H9 (cell line): ENCODE measurements at regions not wholly inside any gene's neighbourhood (a gene's known extent, or its start where the extent isn't known, plus 50 kb on each side); places are given as distances from the start of the nearest gene placed in this dataset.

ENCODE experiments used
- DNase-seq: peaks from one replicate; pipeline ENCODE4 v3.0.0-alpha.2; 2017
- H2AFZ ChIP-seq: one replicate; pipeline ENCODE4 v1.6.1; 2013; ENCODE audit warnings: mild to moderate bottlenecking, low read length, control low read depth, moderate library complexity
- H2AK5ac ChIP-seq: 2 replicates; pipeline ENCODE4 v1.6.1; 2013; ENCODE audit warnings: low read length, control low read depth, mixed read lengths; ENCODE audit not compliant: insufficient read length
- H2BK120ac ChIP-seq: one replicate; pipeline ENCODE4 v1.6.1; 2013; ENCODE audit warnings: low read depth, mild to moderate bottlenecking, low read length, control low read depth, inconsistent platforms; ENCODE audit not compliant: poor library complexity, severe bottlenecking
- H2BK12ac ChIP-seq: 2 replicates; pipeline ENCODE4 v1.6.1; 2013; ENCODE audit warnings: low read length, control low read depth, mixed read lengths, low read depth; ENCODE audit not compliant: insufficient read length
- H2BK15ac ChIP-seq: 2 replicates; pipeline ENCODE4 v1.6.1; 2013; ENCODE audit warnings: low read depth, low read length, control low read depth
- H2BK20ac ChIP-seq: one replicate; pipeline ENCODE4 v1.6.1; 2013; ENCODE audit warnings: low read depth, mild to moderate bottlenecking, low read length, control low read depth, inconsistent platforms; ENCODE audit not compliant: poor library complexity, severe bottlenecking
- H2BK5ac ChIP-seq: 2 replicates; pipeline ENCODE4 v1.6.1; 2013; ENCODE audit warnings: low read length, control low read depth, mixed read lengths; ENCODE audit not compliant: insufficient read length
- H3K14ac ChIP-seq: 2 replicates; pipeline ENCODE4 v1.6.1; 2013; ENCODE audit warnings: low read length, control low read depth; ENCODE audit not compliant: insufficient read depth
- H3K18ac ChIP-seq: 2 replicates; pipeline ENCODE4 v1.6.1; 2013; ENCODE audit warnings: low read depth, mild to moderate bottlenecking, mixed read lengths, low read length, control low read depth; ENCODE audit not compliant: insufficient read length
- H3K23ac ChIP-seq: 2 replicates; pipeline ENCODE4 v1.6.1; 2013; ENCODE audit warnings: low read length, control low read depth, mixed read lengths, low read depth; ENCODE audit not compliant: insufficient read length
- H3K23me2 ChIP-seq: 2 replicates; pipeline ENCODE4 v1.6.1; 2013; ENCODE audit warnings: low read depth, mild to moderate bottlenecking, mixed read lengths, low read length, control low read depth; ENCODE audit not compliant: insufficient read length, poor library complexity, severe bottlenecking
- H3K27ac ChIP-seq: 2 replicates; pipeline ENCODE4 v1.5.1; 2013; ENCODE audit warnings: low read length, control low read depth, mixed read lengths, low read depth; ENCODE audit not compliant: insufficient read length
- H3K27me3 ChIP-seq: 2 replicates; pipeline ENCODE4 v1.6.1; 2013; ENCODE audit warnings: low read length, control low read depth, inconsistent platforms; ENCODE audit not compliant: insufficient read depth
- H3K4ac ChIP-seq: 2 replicates; pipeline ENCODE4 v1.6.1; 2013; ENCODE audit warnings: low read depth, mild to moderate bottlenecking, control low read depth, inconsistent platforms, low read length, moderate library complexity
- H3K4me1 ChIP-seq: 2 replicates; pipeline ENCODE4 v1.6.1; 2013; ENCODE audit warnings: low read length, control low read depth, inconsistent platforms; ENCODE audit not compliant: insufficient read depth
- H3K4me2 ChIP-seq: 2 replicates; pipeline ENCODE4 v1.6.1; 2013; ENCODE audit warnings: low read length, control low read depth, mixed read lengths; ENCODE audit not compliant: insufficient read length, insufficient read depth
- H3K56ac ChIP-seq: 2 replicates; pipeline ENCODE4 v1.6.1; 2013; ENCODE audit warnings: low read depth, mild to moderate bottlenecking, mixed read lengths, low read length, control low read depth; ENCODE audit not compliant: insufficient read length
- H3K79me1 ChIP-seq: 2 replicates; pipeline ENCODE4 v1.6.1; 2013; ENCODE audit warnings: low read depth, mild to moderate bottlenecking, moderate library complexity, low read length, control low read depth, inconsistent platforms; ENCODE audit not compliant: insufficient read depth, poor library complexity, severe bottlenecking
- H3K79me2 ChIP-seq: 2 replicates; pipeline ENCODE4 v1.6.1; 2013; ENCODE audit warnings: low read length, control low read depth, inconsistent platforms; ENCODE audit not compliant: insufficient read depth
- H3K9ac ChIP-seq: 2 replicates; pipeline ENCODE4 v1.6.1; 2013; ENCODE audit warnings: low read length, control low read depth, mixed read lengths; ENCODE audit not compliant: insufficient read length; ENCODE audit errors: extremely low read depth
- H3K9me3 ChIP-seq: one replicate; pipeline ENCODE4 v1.6.1; 2013; ENCODE audit warnings: low read depth, low read length, inconsistent platforms; ENCODE audit not compliant: control insufficient read depth
- H3T11ph ChIP-seq: one replicate; pipeline ENCODE4 v1.6.1; 2013; ENCODE audit warnings: mild to moderate bottlenecking, low read length, control low read depth, inconsistent platforms
- H4K20me1 ChIP-seq: one replicate; pipeline ENCODE4 v1.6.1; 2013; ENCODE audit not compliant: control insufficient read depth, insufficient read length, insufficient read depth
- H4K5ac ChIP-seq: 2 replicates; pipeline ENCODE4 v1.6.1; 2013; ENCODE audit warnings: low read depth, mild to moderate bottlenecking, mixed read lengths, low read length, control low read depth; ENCODE audit not compliant: insufficient read length
- H4K8ac ChIP-seq: replicated peaks from 2 replicates; pipeline ENCODE4 v1.6.1; 2013; ENCODE audit warnings: low read length, control low read depth, mixed read lengths, low read depth; ENCODE audit not compliant: insufficient read length
- H4K91ac ChIP-seq: 2 replicates; pipeline ENCODE4 v1.6.1; 2013; ENCODE audit warnings: low read depth, mild to moderate bottlenecking, moderate library complexity, mixed read lengths, low read length, control low read depth; ENCODE audit not compliant: insufficient read length
- H3K27ac Mint-ChIP-seq, 3 experiments: 2 replicates in 2 of 3; 3 replicates in 1 of 3; pipeline ENCODE4 v1.8.0; 2020 to 2021; ENCODE audit warnings: mixed read lengths in 3 of 3, mild to moderate bottlenecking in 1 of 3, moderate library complexity in 1 of 3
- H3K27me3 Mint-ChIP-seq: 2 replicates; pipeline ENCODE4 v1.8.0; 2021; ENCODE audit warnings: low read depth, mild to moderate bottlenecking, moderate library complexity, mixed read lengths
- H3K36me3 Mint-ChIP-seq, 3 experiments: 2 replicates in 2 of 3; 3 replicates in 1 of 3; pipeline ENCODE4 v1.8.0; 2020 to 2021; ENCODE audit warnings: low read depth in 3 of 3, mixed read lengths in 3 of 3; ENCODE audit not compliant: insufficient read depth in 1 of 3
- H3K4me1 Mint-ChIP-seq, 2 experiments: 2 replicates each; pipeline ENCODE4 v1.8.0; 2020; ENCODE audit warnings: mixed read lengths in 2 of 2
- H3K4me3 Mint-ChIP-seq, 2 experiments: 2 replicates in 1 of 2; 3 replicates in 1 of 2; pipeline ENCODE4 v1.8.0; 2020 to 2021; ENCODE audit warnings: mild to moderate bottlenecking in 2 of 2, mixed read lengths in 2 of 2, moderate library complexity in 1 of 2
- H3K9me3 Mint-ChIP-seq, 2 experiments: 2 replicates in 1 of 2; 3 replicates in 1 of 2; pipeline ENCODE4 v1.8.0; 2020; ENCODE audit warnings: mild to moderate bottlenecking in 2 of 2, mixed read lengths in 2 of 2, moderate library complexity in 1 of 2
- WGBS: extraction: QIAGEN DNeasy Blood & Tissue Kit; methylation state at CpG from one replicate; pipeline ENCODE4 v1.1.7; 2013; ENCODE audit warnings: missing lambda C conversion rate, low lambda C conversion rate, mixed read lengths; ENCODE audit not compliant: insufficient read length; ENCODE audit errors: extremely low coverage; 5-methylcytosine and 5-hydroxymethylcytosine counted together
- TF ChIP-seq, protein P1 (sequence below): fragments of 200-600 bp; sonication (generic); conservative IDR thresholded peaks from 3 replicates; pipeline ENCODE4 v1.8.0; 2021; ENCODE audit warnings: antibody characterized with exemption, mild to moderate bottlenecking

DNA sequence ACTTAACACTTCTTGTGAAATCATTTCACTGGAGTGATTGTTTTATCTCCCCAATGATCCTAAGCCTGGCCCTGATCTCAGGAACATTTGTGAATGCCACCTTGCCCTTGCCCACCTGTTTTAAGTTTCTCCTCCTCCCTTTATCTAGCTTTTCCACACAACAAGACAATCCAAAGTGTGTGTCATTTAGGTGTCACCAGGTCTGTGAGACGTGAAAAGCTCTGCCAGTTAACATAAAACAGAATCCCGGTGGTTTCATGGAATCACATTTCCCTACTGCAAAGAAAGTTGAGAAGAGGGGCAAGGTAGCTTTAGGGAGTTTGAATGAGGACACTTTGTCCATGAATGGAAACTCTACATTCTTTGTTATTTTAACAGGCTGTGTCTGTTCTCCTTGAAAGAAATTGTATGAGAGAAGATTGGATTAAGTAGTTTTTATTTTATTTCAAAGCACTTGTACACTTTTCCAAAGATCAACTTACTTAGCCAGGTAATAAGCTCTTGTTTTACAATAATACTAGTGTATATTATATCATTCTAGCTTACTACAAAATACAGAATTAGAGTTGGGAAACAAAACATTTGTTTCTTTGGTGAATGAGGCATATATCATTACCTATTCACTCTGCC lies 239.0 kb downstream of the ISL1 start:
- Histone ChIP-seq H2BK15ac (no peak overlapping the region), H3K9me3 (no peaks in the 10 kb centered on the region), H3T11ph (no peak overlapping the region), H4K91ac (no peak overlapping the region), H2BK20ac (no peak overlapping the region), H3K4ac (no peak overlapping the region), H3K9ac (no peak overlapping the region), H3K18ac (no peak overlapping the region), H4K20me1 (no peaks in the 10 kb centered on the region), H3K23me2 (no peaks in the 10 kb centered on the region), H4K8ac (no peak overlapping the region), H2BK5ac (no peak overlapping the region), H3K56ac (no peak overlapping the region), H2AK5ac (no peak overlapping the region), H3K4me2 (no peak overlapping the region), H3K79me1 (no peaks in the 10 kb centered on the region), H3K27ac (no peak overlapping the region), H4K5ac (no peak overlapping the region), H2AFZ (peak overlapping the region; percentile 56), H3K27me3 (no peaks in the 10 kb centered on the region), H2BK12ac (no peak overlapping the region), H3K4me1 (peaks cover 4% of the 10 kb centered on the region; the same call in 1 of the 2 replicates), H2BK120ac (no peak overlapping the region), H3K23ac (no peak overlapping the region), H3K79me2 (no peaks in the 10 kb centered on the region), H3K14ac (no peak overlapping the region)
- H3K4me1 Mint-ChIP-seq, result peaks cover 11 to 13% of the 10 kb centered on the region in 2 experiments
- 0 out of 7 replicates have a peak, but pooled peaks cover 0 to 5% (median 0%) of the 10 kb centered on the region in 3 experiments for H3K36me3 Mint-ChIP-seq
- TF ChIP-seq, protein P1, sequence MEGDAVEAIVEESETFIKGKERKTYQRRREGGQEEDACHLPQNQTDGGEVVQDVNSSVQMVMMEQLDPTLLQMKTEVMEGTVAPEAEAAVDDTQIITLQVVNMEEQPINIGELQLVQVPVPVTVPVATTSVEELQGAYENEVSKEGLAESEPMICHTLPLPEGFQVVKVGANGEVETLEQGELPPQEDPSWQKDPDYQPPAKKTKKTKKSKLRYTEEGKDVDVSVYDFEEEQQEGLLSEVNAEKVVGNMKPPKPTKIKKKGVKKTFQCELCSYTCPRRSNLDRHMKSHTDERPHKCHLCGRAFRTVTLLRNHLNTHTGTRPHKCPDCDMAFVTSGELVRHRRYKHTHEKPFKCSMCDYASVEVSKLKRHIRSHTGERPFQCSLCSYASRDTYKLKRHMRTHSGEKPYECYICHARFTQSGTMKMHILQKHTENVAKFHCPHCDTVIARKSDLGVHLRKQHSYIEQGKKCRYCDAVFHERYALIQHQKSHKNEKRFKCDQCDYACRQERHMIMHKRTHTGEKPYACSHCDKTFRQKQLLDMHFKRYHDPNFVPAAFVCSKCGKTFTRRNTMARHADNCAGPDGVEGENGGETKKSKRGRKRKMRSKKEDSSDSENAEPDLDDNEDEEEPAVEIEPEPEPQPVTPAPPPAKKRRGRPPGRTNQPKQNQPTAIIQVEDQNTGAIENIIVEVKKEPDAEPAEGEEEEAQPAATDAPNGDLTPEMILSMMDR, result no peak
- H3K27me3 Mint-ChIP-seq, result no peaks in the 10 kb centered on the region; the same call in none of the 2 replicates
- no CpG with 5 or more reads among the region's 2 CpGs for WGBS
- peaks cover 0 to 4% of the 10 kb centered on the region in 2 experiments; a peak in 3 of 5 replicates for H3K9me3 Mint-ChIP-seq
- no peak for DNase-seq
- no peak overlapping the region for H3K27ac Mint-ChIP-seq
- no peak overlapping the region for H3K4me3 Mint-ChIP-seq
